HL-60 (cell line): ENCODE measurements at regions not wholly inside any gene's neighbourhood (a gene's known extent, or its start where the extent isn't known, plus 50 kb on each side); places are given as distances from the start of the nearest gene placed in this dataset.

ENCODE experiments used
- DNase-seq, 2 experiments: peaks; one replicate each; pipeline ENCODE4 v3.0.0-alpha.2; 2010 to 2020; ENCODE audit warnings: low read depth in 1 of 2, low spot score in 1 of 2
- H3K27ac ChIP-seq: fragments of 250-450 bp; sonication (Bioruptor Pico); replicated peaks from 2 replicates; pipeline ENCODE4 v1.5.1; 2020; ENCODE audit warnings: mild to moderate bottlenecking, moderate library complexity
- H3K27me3 ChIP-seq: fragments of 250-450 bp; sonication (Bioruptor Pico); 2 replicates; pipeline ENCODE4 v1.5.1; 2021; ENCODE audit warnings: mild to moderate bottlenecking, moderate library complexity; ENCODE audit not compliant: insufficient read depth, poor library complexity, severe bottlenecking
- H3K4me3 ChIP-seq: replicated peaks from 2 replicates; pipeline ENCODE4 v1.5.1; 2011; ENCODE audit warnings: mild to moderate bottlenecking, control low read depth, low read length; ENCODE audit not compliant: insufficient read depth
- GABPA ChIP-seq: IDR thresholded peaks from 2 replicates; pipeline ENCODE4 v1.6.1; 2012; ENCODE audit warnings: low read depth
- POLR2AphosphoS5 ChIP-seq: IDR thresholded peaks from 2 replicates; pipeline ENCODE4 v1.6.1; 2012; ENCODE audit warnings: low read depth
- SPI1 ChIP-seq: IDR thresholded peaks from 2 replicates; pipeline ENCODE4 v1.6.1; 2012; ENCODE audit warnings: low read depth, mild to moderate bottlenecking, borderline replicate concordance
- TF ChIP-seq, protein P1 (sequence below): IDR thresholded peaks from one replicate; pipeline ENCODE4 v1.5.1; 2011; ENCODE audit warnings: low read length, control low read depth, inconsistent platforms; ENCODE audit not compliant: insufficient read depth
- TF ChIP-seq, protein P2 (sequence below): IDR thresholded peaks from 2 replicates; pipeline ENCODE4 v1.6.1; 2012; ENCODE audit warnings: low read depth; ENCODE audit not compliant: insufficient replicate concordance

DNA sequence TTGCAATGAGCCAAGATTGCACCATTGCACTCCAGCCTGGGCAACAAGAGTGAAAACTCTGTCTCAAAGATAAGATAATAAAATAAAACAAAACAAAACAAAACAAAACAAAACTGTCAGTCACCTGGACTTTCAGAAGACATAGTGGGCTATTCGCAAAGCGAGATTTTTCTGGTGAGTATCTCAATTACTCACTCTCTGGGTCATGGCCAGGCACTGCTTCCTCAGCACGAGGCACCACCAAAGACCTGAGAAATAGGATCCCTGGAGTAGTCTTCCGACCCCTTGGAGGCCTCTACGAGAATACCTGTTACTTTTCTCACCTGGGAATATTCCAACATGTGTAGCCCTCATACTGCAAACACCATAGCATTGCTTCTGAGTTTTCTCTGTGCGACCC is 201.7 kb upstream of the ZNF618 start:
- H3K27me3 ChIP-seq = no peaks in the 10 kb centered on the region
- no peak for DNase-seq
- H3K4me3 ChIP-seq = no peak overlapping the region
- H3K27ac ChIP-seq = no peak overlapping the region
- TF ChIP-seq POLR2AphosphoS5 (no peak), SPI1 (no peak), GABPA (no peak)
- TF ChIP-seq, protein P1, sequence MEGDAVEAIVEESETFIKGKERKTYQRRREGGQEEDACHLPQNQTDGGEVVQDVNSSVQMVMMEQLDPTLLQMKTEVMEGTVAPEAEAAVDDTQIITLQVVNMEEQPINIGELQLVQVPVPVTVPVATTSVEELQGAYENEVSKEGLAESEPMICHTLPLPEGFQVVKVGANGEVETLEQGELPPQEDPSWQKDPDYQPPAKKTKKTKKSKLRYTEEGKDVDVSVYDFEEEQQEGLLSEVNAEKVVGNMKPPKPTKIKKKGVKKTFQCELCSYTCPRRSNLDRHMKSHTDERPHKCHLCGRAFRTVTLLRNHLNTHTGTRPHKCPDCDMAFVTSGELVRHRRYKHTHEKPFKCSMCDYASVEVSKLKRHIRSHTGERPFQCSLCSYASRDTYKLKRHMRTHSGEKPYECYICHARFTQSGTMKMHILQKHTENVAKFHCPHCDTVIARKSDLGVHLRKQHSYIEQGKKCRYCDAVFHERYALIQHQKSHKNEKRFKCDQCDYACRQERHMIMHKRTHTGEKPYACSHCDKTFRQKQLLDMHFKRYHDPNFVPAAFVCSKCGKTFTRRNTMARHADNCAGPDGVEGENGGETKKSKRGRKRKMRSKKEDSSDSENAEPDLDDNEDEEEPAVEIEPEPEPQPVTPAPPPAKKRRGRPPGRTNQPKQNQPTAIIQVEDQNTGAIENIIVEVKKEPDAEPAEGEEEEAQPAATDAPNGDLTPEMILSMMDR = no peak
- TF ChIP-seq, protein P2, sequence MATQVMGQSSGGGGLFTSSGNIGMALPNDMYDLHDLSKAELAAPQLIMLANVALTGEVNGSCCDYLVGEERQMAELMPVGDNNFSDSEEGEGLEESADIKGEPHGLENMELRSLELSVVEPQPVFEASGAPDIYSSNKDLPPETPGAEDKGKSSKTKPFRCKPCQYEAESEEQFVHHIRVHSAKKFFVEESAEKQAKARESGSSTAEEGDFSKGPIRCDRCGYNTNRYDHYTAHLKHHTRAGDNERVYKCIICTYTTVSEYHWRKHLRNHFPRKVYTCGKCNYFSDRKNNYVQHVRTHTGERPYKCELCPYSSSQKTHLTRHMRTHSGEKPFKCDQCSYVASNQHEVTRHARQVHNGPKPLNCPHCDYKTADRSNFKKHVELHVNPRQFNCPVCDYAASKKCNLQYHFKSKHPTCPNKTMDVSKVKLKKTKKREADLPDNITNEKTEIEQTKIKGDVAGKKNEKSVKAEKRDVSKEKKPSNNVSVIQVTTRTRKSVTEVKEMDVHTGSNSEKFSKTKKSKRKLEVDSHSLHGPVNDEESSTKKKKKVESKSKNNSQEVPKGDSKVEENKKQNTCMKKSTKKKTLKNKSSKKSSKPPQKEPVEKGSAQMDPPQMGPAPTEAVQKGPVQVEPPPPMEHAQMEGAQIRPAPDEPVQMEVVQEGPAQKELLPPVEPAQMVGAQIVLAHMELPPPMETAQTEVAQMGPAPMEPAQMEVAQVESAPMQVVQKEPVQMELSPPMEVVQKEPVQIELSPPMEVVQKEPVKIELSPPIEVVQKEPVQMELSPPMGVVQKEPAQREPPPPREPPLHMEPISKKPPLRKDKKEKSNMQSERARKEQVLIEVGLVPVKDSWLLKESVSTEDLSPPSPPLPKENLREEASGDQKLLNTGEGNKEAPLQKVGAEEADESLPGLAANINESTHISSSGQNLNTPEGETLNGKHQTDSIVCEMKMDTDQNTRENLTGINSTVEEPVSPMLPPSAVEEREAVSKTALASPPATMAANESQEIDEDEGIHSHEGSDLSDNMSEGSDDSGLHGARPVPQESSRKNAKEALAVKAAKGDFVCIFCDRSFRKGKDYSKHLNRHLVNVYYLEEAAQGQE = no peak

GRCh38 chr9:113675475-113675941 is 200.6 kb upstream of the ZNF618 start:
- DNase-seq = no peak
- H3K27ac ChIP-seq = no peak overlapping the region
- H3K4me3 ChIP-seq = no peak overlapping the region
- H3K27me3 ChIP-seq = no peaks in the 10 kb centered on the region
- TF ChIP-seq POLR2AphosphoS5 = no peak
- TF ChIP-seq, protein P1 = no peak
- no peak for TF ChIP-seq GABPA
- TF ChIP-seq SPI1 = no peak
- TF ChIP-seq, protein P2 = no peak

GRCh38 chr9:113677057-113677456 is 199.1 kb upstream of the ZNF618 start:
- H3K27ac ChIP-seq = no peak overlapping the region
- no peak for DNase-seq
- H3K27me3 ChIP-seq = no peaks in the 10 kb centered on the region
- H3K4me3 ChIP-seq = no peak overlapping the region
- TF ChIP-seq, protein P1 = no peak
- TF ChIP-seq GABPA = no peak
- TF ChIP-seq, protein P2 = no peak
- no peak for TF ChIP-seq SPI1
- TF ChIP-seq POLR2AphosphoS5 = no peak
